ENCODE measurements at regions not wholly inside any gene's neighbourhood (a gene's known extent, or its start where the extent isn't known, plus 50 kb on each side); places are given as distances from the start of the nearest gene placed in this dataset.

GRCh38 chr1:230518511-230518910, 92.4 kb upstream of the PGBD5 start:
- H3K36me3 ChIP-seq, result no peaks in the 10 kb centered on the region
- no peaks in the 10 kb centered on the region for H3K4me1 ChIP-seq
- no peak for TF ChIP-seq CTCF (IDR thresholded peaks at IDR 0.05)
- H3K27me3 ChIP-seq, result peaks cover 0 to 5% of the 10 kb centered on the region in 2 donors
- no peaks in the 10 kb centered on the region for H3K9me3 ChIP-seq
- H3K27ac ChIP-seq, result no peak overlapping the region
- DNase-seq (no peak), ATAC-seq (peak; percentile 52)
- intact Hi-C loops (cut with DNase I), result no loop called here
- H3K4me3 ChIP-seq, result no peak overlapping the region

GRCh38 chr1:230517786-230518185, 91.7 kb upstream of the PGBD5 start:
- H3K9me3 ChIP-seq, result no peaks in the 10 kb centered on the region
- H3K4me3 ChIP-seq, result no peak overlapping the region
- ATAC-seq, result peak; percentile 88

GRCh38 chr1:230517326-230517725, 91.2 kb upstream of the PGBD5 start:
- no peak overlapping the region for H3K4me3 ChIP-seq
- intact Hi-C loops (cut with DNase I), result no loop called here
- H3K27ac ChIP-seq, result no peak overlapping the region
- H3K36me3 ChIP-seq, result no peaks in the 10 kb centered on the region
- H3K9me3 ChIP-seq, result no peaks in the 10 kb centered on the region
- peak; percentile 22 for ATAC-seq
- peaks cover 0 to 5% of the 10 kb centered on the region in 2 donors for H3K27me3 ChIP-seq
- H3K4me1 ChIP-seq, result no peaks in the 10 kb centered on the region
- TF ChIP-seq CTCF (IDR thresholded peaks at IDR 0.05), result no peak
- DNase-seq, result no peak

More at GRCh38 chr1:230517786-230518185, 91.7 kb upstream of the PGBD5 start:
- Histone ChIP-seq H3K36me3 (no peaks in the 10 kb centered on the region), H3K4me1 (no peaks in the 10 kb centered on the region), H3K27ac (no peak overlapping the region), H3K27me3 (peaks cover 0 to 5% of the 10 kb centered on the region in 2 donors)
- intact Hi-C loops (cut with DNase I), result no loop called here
- DNase-seq, result peak in 1 of 4 donors; percentile 61
- no peak for TF ChIP-seq CTCF (IDR thresholded peaks at IDR 0.05)

GRCh38 chr1:230516889-230517288, 90.8 kb upstream of the PGBD5 start:
- Histone ChIP-seq H3K4me3 (no peak overlapping the region), H3K27ac (no peak overlapping the region), H3K9me3 (no peaks in the 10 kb centered on the region), H3K36me3 (no peaks in the 10 kb centered on the region), H3K4me1 (no peaks in the 10 kb centered on the region), H3K27me3 (peaks cover 0 to 9% of the 10 kb centered on the region in 2 donors)
- no peak for TF ChIP-seq CTCF (IDR thresholded peaks at IDR 0.05)
- intact Hi-C loops (cut with DNase I), result no loop called here
- ATAC-seq, result no peak
- no peak for DNase-seq

- Histone ChIP-seq H3K9me3 (no peaks in the 10 kb centered on the region), H3K36me3 (no peaks in the 10 kb centered on the region), H3K4me1 (no peaks in the 10 kb centered on the region), H3K27ac (no peak overlapping the region), H3K4me3 (no peak overlapping the region), H3K27me3 (peaks cover 0 to 9% of the 10 kb centered on the region in 2 donors)
- DNase-seq (no peak), ATAC-seq (no peak)
- intact Hi-C loops (cut with DNase I), result no loop called here
- TF ChIP-seq CTCF (IDR thresholded peaks at IDR 0.05), result no peak
Measured at GRCh38 chr1:230515451-230516145, 89.5 kb upstream of the PGBD5 start.

Data from left lung (tissue), 4 donors.